BLaER1 treated with 17β-estradiol and CSF1 and Interleukin-3, amounts not matched to agents 10 nM and 100 nM (cell line): ENCODE measurements at regions not wholly inside any gene's neighbourhood (a gene's known extent, or its start where the extent isn't known, plus 50 kb on each side); places are given as distances from the start of the nearest gene placed in this dataset.
A peak's percentile ranks its signal among the peaks of the same experiment; 100 is the strongest.

Experiments
- H3K27ac ChIP-seq, 11 experiments: shearing (Covaris generic); formaldehyde crosslinking; 2 replicates each; pipeline ENCODE4 v1.8.1; 2022
- H3K27me3 ChIP-seq, 11 experiments: shearing (Covaris generic); formaldehyde crosslinking; 2 replicates each; pipeline ENCODE4 v1.8.1; 2022
- H3K36me3 ChIP-seq, 11 experiments: shearing (Covaris generic); formaldehyde crosslinking; 2 replicates each; pipeline ENCODE4 v1.8.1; 2022
- H3K4me1 ChIP-seq, 10 experiments: shearing (Covaris generic); formaldehyde crosslinking; 2 replicates each; pipeline ENCODE4 v1.8.1; 2022
- H3K4me2 ChIP-seq, 11 experiments: shearing (Covaris generic); formaldehyde crosslinking; 2 replicates each; pipeline ENCODE4 v1.8.1; 2022
- H3K4me3 ChIP-seq, 10 experiments: shearing (Covaris generic); formaldehyde crosslinking; 2 replicates each; pipeline ENCODE4 v1.8.1; 2022
- H3K9ac ChIP-seq, 11 experiments: shearing (Covaris generic); formaldehyde crosslinking; 2 replicates each; pipeline ENCODE4 v1.8.1; 2022
- H3K9me3 ChIP-seq, 11 experiments: shearing (Covaris generic); formaldehyde crosslinking; replicated peaks in 1 of 11; 2 replicates each; pipeline ENCODE4 v1.8.1; 2022
- H4K20me1 ChIP-seq, 11 experiments: shearing (Covaris generic); formaldehyde crosslinking; 2 replicates each; pipeline ENCODE4 v1.8.1; 2022
- Cebpa-rat ChIP-seq, 11 experiments: shearing (Covaris generic); IDR thresholded peaks; 2 replicates each; pipeline ENCODE4 v1.8.1; 2022

DNA sequence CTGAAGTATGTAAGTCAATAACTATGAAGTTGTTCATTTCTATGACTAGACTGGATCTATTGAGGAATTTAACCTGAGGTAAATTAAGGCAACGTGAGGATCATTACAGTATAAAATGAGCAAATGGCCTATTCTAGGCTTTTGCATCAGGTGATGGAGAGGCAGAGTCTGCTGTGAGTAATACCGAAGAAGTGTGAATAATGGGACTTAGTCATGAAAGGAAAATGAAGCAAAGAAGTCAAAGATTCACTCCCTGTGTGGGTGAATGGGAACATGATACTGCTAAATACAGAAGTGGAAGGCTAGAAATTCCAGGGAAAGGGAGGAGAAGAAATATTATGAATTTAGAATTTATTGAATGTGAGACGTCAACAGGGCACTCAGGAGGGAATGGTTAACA, 774.1 kb downstream of the LIG4 start:
- H4K20me1 ChIP-seq = no peaks in the 10 kb centered on the region
- no peak overlapping the region for H3K9ac ChIP-seq
- H3K4me3 ChIP-seq = no peak overlapping the region
- no peaks in the 10 kb centered on the region for H3K27me3 ChIP-seq
- no peaks in the 10 kb centered on the region for H3K4me1 ChIP-seq
- no peak for TF ChIP-seq Cebpa-rat (IDR thresholded peaks at IDR 0.05)
- H3K27ac ChIP-seq = no peak overlapping the region
- no peaks in the 10 kb centered on the region for H3K36me3 ChIP-seq
- no peaks in the 10 kb centered on the region for H3K9me3 ChIP-seq
- H3K4me2 ChIP-seq = no peak overlapping the region

DNA sequence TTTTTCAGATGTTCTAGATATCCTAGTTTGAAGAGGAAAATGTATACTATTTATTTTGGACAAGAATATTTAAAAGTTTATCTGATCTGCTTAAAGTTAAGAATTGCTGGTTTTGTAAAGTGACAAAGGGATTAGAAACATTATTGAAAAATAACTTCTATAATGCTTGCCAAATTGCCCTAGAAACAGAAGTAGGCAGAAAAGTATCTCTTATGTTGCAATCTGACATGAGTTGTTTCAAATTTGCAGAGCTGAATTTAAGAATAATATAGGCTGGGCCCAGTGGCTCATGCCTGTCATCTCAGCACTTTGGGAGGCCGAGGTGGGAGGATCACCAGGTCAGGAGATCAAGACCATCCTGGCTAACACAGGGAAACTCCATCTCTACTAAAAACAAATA, 777.1 kb downstream of the LIG4 start:
- Histone ChIP-seq H3K36me3 (no peaks in the 10 kb centered on the region), H3K27ac (no peak overlapping the region), H4K20me1 (no peaks in the 10 kb centered on the region), H3K9ac (no peak overlapping the region), H3K4me2 (no peak overlapping the region), H3K9me3 (no peaks in the 10 kb centered on the region), H3K4me3 (no peak overlapping the region), H3K4me1 (no peaks in the 10 kb centered on the region), H3K27me3 (no peaks in the 10 kb centered on the region)
- no peak for TF ChIP-seq Cebpa-rat (IDR thresholded peaks at IDR 0.05)

DNA sequence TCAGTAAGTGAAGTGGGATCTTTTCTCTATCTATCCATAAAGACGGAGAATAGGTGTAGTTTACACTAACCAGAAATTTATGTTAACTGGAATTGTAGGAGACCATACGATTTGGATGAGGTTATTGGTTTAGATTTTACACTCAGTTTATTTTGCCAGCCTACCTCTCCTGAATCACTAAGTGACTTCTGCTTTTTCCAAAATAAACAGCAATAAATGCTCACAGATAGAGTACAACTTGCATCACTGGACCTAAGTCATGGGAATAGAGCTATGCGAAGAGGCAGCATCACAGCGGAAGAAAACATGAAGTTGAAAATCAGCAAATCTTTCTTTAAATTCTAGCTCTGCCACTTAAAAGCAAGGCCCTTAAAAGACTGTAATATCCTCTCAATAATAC, 781.0 kb downstream of the LIG4 start:
- Histone ChIP-seq H3K4me2 (no peak overlapping the region), H4K20me1 (no peaks in the 10 kb centered on the region), H3K4me3 (no peak overlapping the region), H3K36me3 (no peaks in the 10 kb centered on the region), H3K9me3 (no peaks in the 10 kb centered on the region), H3K27me3 (no peaks in the 10 kb centered on the region), H3K9ac (no peak overlapping the region), H3K4me1 (no peaks in the 10 kb centered on the region), H3K27ac (no peak overlapping the region)
- no peak for TF ChIP-seq Cebpa-rat (IDR thresholded peaks at IDR 0.05)

DNA sequence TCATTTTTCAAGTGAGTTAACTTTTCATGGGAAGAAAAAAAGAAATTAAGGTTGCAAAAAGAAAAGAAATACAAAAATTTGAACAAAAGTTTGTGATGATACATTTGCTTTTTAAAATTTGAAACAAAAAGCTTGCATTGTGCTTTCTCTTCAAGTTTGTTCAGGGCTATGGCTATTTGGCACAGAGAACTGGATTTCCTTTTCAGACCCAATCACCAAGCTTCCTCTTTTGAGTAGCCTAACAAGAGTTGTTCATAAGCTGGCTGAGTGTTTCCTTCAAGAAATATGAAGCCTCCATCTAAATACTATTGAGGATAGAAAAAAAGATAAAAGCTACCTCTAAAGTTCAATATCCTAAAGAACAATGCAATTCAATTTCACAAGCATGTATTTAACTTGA, 787.8 kb downstream of the LIG4 start:
- Histone ChIP-seq H3K27me3 (no peaks in the 10 kb centered on the region), H3K36me3 (no peaks in the 10 kb centered on the region), H3K4me2 (no peak overlapping the region), H3K4me1 (peaks cover 0 to 3% (median 0%) of the 10 kb centered on the region in 10 experiments; a peak in 5 of 20 replicates), H3K27ac (no peak overlapping the region), H4K20me1 (no peaks in the 10 kb centered on the region), H3K9me3 (peaks cover 8 to 14% (median 10%) of the 10 kb centered on the region in 11 experiments), H3K4me3 (no peak overlapping the region), H3K9ac (no peak overlapping the region)
- no peak for TF ChIP-seq Cebpa-rat (IDR thresholded peaks at IDR 0.05)

DNA sequence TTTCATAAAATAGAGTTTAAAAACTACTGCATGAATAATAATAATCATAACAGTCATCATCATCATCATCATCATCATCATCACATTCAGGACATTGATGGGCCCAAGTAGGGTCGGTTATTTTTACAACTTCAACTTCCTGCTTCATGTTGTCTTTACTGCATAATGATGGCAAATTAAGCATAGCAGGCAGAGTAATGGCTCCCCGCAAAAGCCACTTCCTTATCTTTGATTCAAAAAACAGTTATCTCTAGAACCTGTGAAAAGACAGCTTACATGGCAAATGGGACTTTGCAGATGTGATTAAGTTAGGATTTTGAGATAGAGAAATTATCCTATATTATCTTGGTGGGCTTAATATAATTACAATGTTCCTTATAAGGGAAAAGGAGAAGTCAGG, 792.9 kb downstream of the LIG4 start:
- TF ChIP-seq Cebpa-rat (IDR thresholded peaks at IDR 0.05) = no peak
- Histone ChIP-seq H3K9ac (no peak overlapping the region), H3K9me3 (peaks cover 9 to 19% (median 12%) of the 10 kb centered on the region in 11 experiments), H3K27ac (no peak overlapping the region), H3K27me3 (no peaks in the 10 kb centered on the region), H3K4me3 (no peak overlapping the region), H3K4me1 (peaks cover 0 to 9% (median 0%) of the 10 kb centered on the region in 10 experiments; a peak in 5 of 20 replicates), H3K36me3 (no peaks in the 10 kb centered on the region), H4K20me1 (no peaks in the 10 kb centered on the region), H3K4me2 (peak overlapping the region in 1 of 11 experiments; percentile 31; a peak in 1 of 22 replicates)

DNA sequence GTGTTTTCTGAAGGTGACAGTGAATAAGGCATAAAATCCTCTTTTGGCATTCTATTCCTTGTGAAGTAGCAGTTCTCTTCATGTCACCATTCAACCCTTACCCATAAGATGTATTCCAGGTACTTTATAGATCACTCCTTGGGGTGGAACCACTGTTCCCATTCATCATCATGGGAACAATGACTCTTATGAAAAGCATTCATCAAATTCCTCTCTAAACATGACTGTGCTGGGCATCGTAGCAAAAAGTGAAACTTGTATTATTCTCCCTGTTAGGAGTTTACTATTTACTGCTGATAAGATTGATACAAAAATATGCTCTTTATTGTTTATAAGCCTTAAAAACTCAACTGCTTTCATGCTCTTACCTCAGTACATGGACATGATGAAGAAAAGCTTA, 793.4 kb downstream of the LIG4 start:
- Histone ChIP-seq H3K27me3 (no peaks in the 10 kb centered on the region), H3K36me3 (no peaks in the 10 kb centered on the region), H4K20me1 (no peaks in the 10 kb centered on the region), H3K4me2 (peak overlapping the region in 1 of 11 experiments; percentile 31; a peak in 1 of 22 replicates), H3K9ac (no peak overlapping the region), H3K9me3 (peaks cover 9 to 19% (median 12%) of the 10 kb centered on the region in 11 experiments), H3K27ac (no peak overlapping the region), H3K4me1 (peaks cover 0 to 9% (median 0%) of the 10 kb centered on the region in 10 experiments; a peak in 5 of 20 replicates), H3K4me3 (no peak overlapping the region)
- no peak for TF ChIP-seq Cebpa-rat (IDR thresholded peaks at IDR 0.05)

DNA sequence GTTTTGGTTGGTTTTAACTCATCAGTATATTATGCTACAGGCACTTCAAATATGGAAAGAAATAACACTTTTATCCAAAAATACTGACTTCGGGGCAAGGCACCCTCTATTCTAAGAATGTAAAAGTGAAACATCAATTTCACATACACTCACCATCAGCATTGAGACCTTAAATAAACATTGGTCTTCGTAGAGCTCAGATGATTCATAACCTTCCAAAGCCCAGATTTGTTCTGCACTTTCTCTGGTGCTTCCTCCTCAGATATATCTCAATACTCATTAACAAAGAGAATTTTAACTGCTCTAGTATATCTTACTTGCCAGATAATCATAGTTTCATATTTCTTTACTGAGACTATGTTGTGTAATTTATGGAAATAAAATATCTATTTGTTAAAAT, 794.3 kb downstream of the LIG4 start:
- Histone ChIP-seq H3K4me2 (no peak overlapping the region), H3K4me1 (peaks cover 0 to 9% (median 0%) of the 10 kb centered on the region in 10 experiments; a peak in 5 of 20 replicates), H3K9ac (no peak overlapping the region), H3K27ac (no peak overlapping the region), H3K36me3 (no peaks in the 10 kb centered on the region), H3K9me3 (peaks cover 9 to 19% (median 12%) of the 10 kb centered on the region in 11 experiments), H4K20me1 (no peaks in the 10 kb centered on the region), H3K4me3 (no peak overlapping the region), H3K27me3 (no peaks in the 10 kb centered on the region)
- TF ChIP-seq Cebpa-rat (IDR thresholded peaks at IDR 0.05) = no peak

DNA sequence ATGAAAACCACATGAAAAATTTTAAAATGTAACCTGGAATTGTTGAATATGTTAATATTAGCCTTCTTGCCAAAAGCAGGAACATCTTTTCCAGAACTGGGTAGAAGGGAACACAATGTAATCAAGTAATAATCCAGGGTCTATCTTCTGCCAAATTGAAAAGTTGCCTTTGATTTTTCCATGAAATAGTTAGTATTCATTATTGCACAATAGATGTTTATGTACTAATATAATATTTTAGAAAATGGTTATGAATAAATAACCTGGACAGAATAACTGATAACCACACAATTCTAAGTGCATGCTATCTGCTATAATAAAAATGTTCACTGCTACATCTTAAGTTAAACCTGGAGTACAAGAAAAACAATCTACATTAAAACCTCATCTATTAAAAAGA, 802.3 kb downstream of the LIG4 start:
- Histone ChIP-seq H3K4me3 (no peak overlapping the region), H3K27ac (no peak overlapping the region), H3K9ac (no peak overlapping the region), H3K4me1 (no peaks in the 10 kb centered on the region), H3K27me3 (no peaks in the 10 kb centered on the region), H3K36me3 (no peaks in the 10 kb centered on the region), H4K20me1 (no peaks in the 10 kb centered on the region), H3K9me3 (no peaks in the 10 kb centered on the region), H3K4me2 (no peak overlapping the region)
- TF ChIP-seq Cebpa-rat (IDR thresholded peaks at IDR 0.05) = peak in 1 of 11 experiments; percentile 31; a peak in 1 of 22 replicates

DNA sequence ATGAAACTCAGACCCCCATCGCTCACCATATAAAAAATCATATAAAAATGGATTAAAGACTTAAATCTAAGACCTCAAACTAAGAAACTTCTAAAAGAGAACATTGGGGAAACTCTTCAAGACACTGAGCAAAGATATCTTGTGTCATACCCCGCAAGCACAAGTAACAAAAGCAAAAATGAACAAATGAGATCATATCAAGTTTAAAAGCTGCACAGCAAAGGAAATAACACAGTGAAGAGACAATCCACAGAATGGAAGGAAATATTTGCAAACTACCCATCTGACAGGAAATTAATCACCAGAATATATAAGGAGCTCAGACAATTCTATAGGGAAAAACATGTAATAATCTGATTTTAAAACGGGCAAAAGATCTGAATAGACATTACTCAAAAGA, 808.3 kb downstream of the LIG4 start:
- Histone ChIP-seq H3K4me2 (no peak overlapping the region), H3K27ac (no peak overlapping the region), H3K9me3 (peaks cover 0 to 2% (median 0%) of the 10 kb centered on the region in 11 experiments; a peak in 1 of 22 replicates), H3K4me3 (no peak overlapping the region), H3K9ac (no peak overlapping the region), H3K4me1 (no peaks in the 10 kb centered on the region), H4K20me1 (no peaks in the 10 kb centered on the region), H3K27me3 (no peaks in the 10 kb centered on the region), H3K36me3 (no peaks in the 10 kb centered on the region)
- TF ChIP-seq Cebpa-rat (IDR thresholded peaks at IDR 0.05) = no peak

DNA sequence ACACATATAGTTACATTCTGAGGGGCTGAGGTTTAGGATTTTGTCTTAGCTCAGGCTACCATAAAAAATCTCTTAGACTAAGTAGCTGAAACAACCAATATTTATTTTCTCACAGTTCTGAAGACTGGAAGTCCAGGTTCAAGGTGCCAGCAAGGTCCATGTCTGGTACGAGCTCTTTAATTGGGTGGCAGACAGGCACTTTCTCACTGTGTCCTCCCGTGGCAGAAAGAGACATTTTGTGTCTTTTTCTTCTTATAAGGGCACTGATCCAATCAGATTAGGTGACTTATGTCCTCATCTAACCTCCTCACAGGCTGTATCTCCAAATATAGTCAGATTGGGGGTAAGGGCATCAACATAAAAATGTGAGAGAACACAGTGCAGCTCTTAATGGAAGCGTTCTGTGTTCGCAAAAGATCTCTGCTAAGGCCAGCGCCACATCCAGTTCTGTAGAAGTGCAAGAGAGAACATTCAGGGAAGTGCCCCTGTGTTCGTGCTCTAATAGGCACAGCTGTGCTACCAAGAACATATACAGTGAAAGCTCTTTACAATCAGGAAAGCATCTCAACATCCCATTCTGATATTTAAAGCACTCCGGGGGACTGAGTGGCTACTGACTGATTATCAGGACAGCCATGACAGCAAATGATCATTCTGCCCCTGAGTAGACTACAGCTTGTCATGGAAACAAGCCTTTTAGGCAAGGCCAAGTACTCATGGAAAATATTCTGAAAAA, 819.2 kb downstream of the LIG4 start:
- Histone ChIP-seq H3K9me3 (no peaks in the 10 kb centered on the region), H3K9ac (no peak overlapping the region), H3K4me2 (no peak overlapping the region), H3K4me3 (no peak overlapping the region), H3K27me3 (no peaks in the 10 kb centered on the region), H3K27ac (no peak overlapping the region), H3K36me3 (no peaks in the 10 kb centered on the region), H3K4me1 (peaks cover 0 to 7% (median 0%) of the 10 kb centered on the region in 10 experiments; a peak in 1 of 20 replicates), H4K20me1 (no peaks in the 10 kb centered on the region)
- TF ChIP-seq Cebpa-rat (IDR thresholded peaks at IDR 0.05) = no peak
